ENCODE measurements at regions not wholly inside any gene's neighbourhood (a gene's known extent, or its start where the extent isn't known, plus 50 kb on each side); places are given as distances from the start of the nearest gene placed in this dataset.
A peak's percentile ranks its signal among the peaks of the same experiment; 100 is the strongest.
"Not testable (repeated sequence)": the region's sequence is repeated elsewhere in the genome, so short reads cannot be mapped to it uniquely, and the experiment has no call there.

GRCh38 chr14:66022526-66022925 lies 463.6 kb upstream of the CCDC196 start:
- Histone ChIP-seq H3K27me3 (no peaks in the 10 kb centered on the region), H3K9me3 (no peaks in the 10 kb centered on the region), H3K4me3 (no peak overlapping the region), H3K27ac (no peak overlapping the region), H3K36me3 (no peaks in the 10 kb centered on the region), H3K4me1 (no peaks in the 10 kb centered on the region)
- 69 to 75% (median 73%) methylated on average over 4 to 8 of the region's 8 CpGs for whole genome bisulfite sequencing, 4 donors
- intact Hi-C loops (cut with DNase I) = no loop called here
- no peak for DNase-seq
- no peak for ATAC-seq
- TF ChIP-seq CTCF (IDR thresholded peaks at IDR 0.05) = no peak
- no peak for TF ChIP-seq POLR2A (IDR thresholded peaks at IDR 0.05)

- no peaks in the 10 kb centered on the region for H3K27me3 ChIP-seq
- H3K9me3 ChIP-seq = peaks cover 0 to 9% (median 0%) of the 10 kb centered on the region in 12 donors
- intact Hi-C loops (cut with DNase I) = no loop called here
- DNase-seq = peak in 1 of 5 donors; percentile 23
- no peak for ATAC-seq
- H3K27ac ChIP-seq = no peak overlapping the region
- TF ChIP-seq CTCF (IDR thresholded peaks at IDR 0.05) (no peak), POLR2A (IDR thresholded peaks at IDR 0.05) (no peak)
- H3K4me3 ChIP-seq = no peak overlapping the region
- H3K36me3 ChIP-seq = no peaks in the 10 kb centered on the region
- no peaks in the 10 kb centered on the region for H3K4me1 ChIP-seq
- WGBS, 4 donors = 69 to 83% (median 73%) methylated on average over 5 of the region's 5 CpGs
These were observed 460.4 kb upstream of the CCDC196 start for GRCh38 chr14:66025779-66026178.

- H3K4me1 ChIP-seq; intact Hi-C loops (cut with DNase I); DNase-seq; H3K36me3 ChIP-seq; ATAC-seq; H3K4me3 ChIP-seq; H3K27me3 ChIP-seq; H3K27ac ChIP-seq: not testable (repeated sequence)
- 91 to 95% (median 92%) methylated on average over 11 to 12 of the region's 12 CpGs for WGBS, 4 donors
- peaks cover 0 to 20% (median 0%) of the 10 kb centered on the region in 12 donors for H3K9me3 ChIP-seq
These were observed 454.2 kb upstream of the CCDC196 start for GRCh38 chr14:66031981-66032380.

- Histone ChIP-seq H3K4me1 (peaks cover 0 to 3% (median 0%) of the 10 kb centered on the region in 12 donors), H3K4me3 (no peak overlapping the region), H3K36me3 (no peaks in the 10 kb centered on the region), H3K27ac (no peak overlapping the region), H3K9me3 (peaks cover 0 to 20% (median 0%) of the 10 kb centered on the region in 12 donors), H3K27me3 (no peaks in the 10 kb centered on the region)
- intact Hi-C loops (cut with DNase I) = no loop called here
- TF ChIP-seq POLR2A (IDR thresholded peaks at IDR 0.05) = no peak
- no peak for TF ChIP-seq CTCF (IDR thresholded peaks at IDR 0.05)
- ATAC-seq (no peak), DNase-seq (no peak)
- WGBS, 4 donors = 71 to 89% (median 86%) methylated on average over 5 of the region's 5 CpGs
These were observed 453.4 kb upstream of the CCDC196 start for GRCh38 chr14:66032800-66033199.

GRCh38 chr14:66036547-66036946 lies 449.6 kb upstream of the CCDC196 start:
- 66 to 74% (median 68%) methylated on average over 2 of the region's 2 CpGs for WGBS, 4 donors
- no peaks in the 10 kb centered on the region for H3K36me3 ChIP-seq
- peaks cover 0 to 17% (median 0%) of the 10 kb centered on the region in 12 donors for H3K4me1 ChIP-seq
- DNase-seq = no peak
- TF ChIP-seq CTCF (IDR thresholded peaks at IDR 0.05) (no peak), POLR2A (IDR thresholded peaks at IDR 0.05) (no peak)
- peaks cover 0 to 9% (median 0%) of the 10 kb centered on the region in 12 donors for H3K9me3 ChIP-seq
- no peak overlapping the region for H3K27ac ChIP-seq
- H3K4me3 ChIP-seq = no peak overlapping the region
- ATAC-seq = no peak
- H3K27me3 ChIP-seq = no peaks in the 10 kb centered on the region
- intact Hi-C loops (cut with DNase I) = no loop called here
